GM18519 (cell line): ENCODE measurements at regions not wholly inside any gene's neighbourhood (a gene's known extent, or its start where the extent isn't known, plus 50 kb on each side); places are given as distances from the start of the nearest gene placed in this dataset.

Experiments
- ATAC-seq: cut with Tn5 transposase; IDR thresholded peaks from one replicate; pipeline ENCODE4 v1.9.1; 2021; ENCODE audit warnings: mild to moderate bottlenecking, moderate library complexity; ENCODE audit not compliant: unreplicated experiment, low FRiP score

DNA sequence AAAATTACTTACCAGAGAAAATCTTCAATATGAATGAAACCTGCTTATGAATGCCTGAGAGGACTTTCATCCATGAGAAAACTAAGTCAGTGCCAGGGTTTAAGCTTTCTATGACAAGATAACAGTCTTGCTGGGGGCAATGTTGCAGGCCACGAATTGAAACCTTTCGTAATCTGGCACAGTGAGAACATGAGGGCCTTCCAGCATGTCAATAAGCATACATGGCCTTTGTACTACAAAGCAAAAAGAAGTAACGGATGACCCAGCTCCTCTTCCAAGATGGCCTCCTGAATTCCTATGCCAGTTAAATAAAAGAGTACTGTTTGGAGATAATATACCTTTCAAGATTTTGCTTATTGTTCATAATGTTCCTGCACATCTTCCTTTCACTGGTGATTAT, 270.6 kb upstream of the PHF14 start:
- no peak for ATAC-seq

DNA sequence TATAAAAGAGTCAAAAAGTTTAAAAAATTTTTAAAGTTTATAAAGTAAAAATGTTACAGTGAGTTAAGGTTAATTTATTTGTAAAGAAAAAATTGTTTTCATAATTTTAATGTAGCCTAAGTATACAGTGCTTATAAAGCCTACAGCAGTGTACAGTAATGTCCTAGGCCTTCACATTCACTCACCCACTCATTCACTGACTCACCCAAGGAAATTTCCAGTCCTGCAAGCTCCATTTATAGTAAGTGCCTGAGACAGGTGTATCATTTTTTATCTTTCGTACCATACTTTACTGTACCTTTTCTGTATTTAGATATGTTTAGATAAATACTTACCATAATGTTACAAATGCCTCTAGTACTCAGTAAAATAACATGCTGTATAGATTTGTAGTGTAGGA, 269.7 kb upstream of the PHF14 start:
- no peak for ATAC-seq

DNA sequence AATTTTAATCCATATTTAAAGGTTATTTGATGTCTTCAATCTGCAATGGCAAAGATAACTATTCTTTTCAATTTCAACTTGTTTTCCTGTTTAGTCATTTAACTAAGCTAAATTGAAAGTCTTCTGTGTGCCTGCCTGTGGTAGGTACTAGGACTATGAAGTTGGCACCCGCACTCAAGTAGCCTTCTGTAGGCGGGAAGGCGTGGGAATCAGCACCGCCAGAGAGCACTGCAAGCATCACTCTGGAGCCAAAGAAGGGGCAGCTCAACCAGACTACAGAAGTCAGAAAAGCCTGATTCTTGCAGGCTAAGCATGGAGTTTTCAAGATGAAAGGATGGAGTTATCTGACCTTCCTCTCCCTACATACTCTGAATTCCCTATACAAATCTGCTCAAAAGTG, 269.0 kb upstream of the PHF14 start:
- no peak for ATAC-seq

DNA sequence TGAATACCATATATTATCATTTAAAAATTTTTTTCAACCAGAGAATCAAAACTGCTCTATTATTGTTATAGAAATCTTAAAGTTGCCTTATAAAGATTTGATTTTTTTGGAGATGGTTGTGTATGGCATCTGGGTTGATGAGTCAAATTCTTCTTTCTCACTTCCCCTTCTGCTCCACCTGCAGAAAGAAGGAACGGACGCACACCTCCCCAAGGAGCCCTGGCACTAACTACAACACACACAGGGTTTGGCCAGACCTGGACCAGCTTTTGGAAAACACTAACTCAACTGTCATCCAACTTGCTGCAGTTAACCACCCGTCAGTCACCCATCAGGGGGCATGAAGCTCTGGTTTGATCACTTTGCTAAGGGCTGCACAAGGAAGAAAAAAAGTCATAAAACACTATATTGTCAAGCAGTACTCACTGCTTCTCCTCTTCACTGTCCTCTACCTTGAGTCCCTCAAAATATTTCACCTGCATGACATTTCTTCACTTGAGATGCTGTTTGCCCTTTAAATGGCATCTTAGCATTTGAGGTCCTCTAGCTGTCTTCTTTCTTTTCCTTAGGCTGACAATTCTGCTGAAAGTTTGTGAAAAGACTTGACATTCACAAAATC, 266.7 kb upstream of the PHF14 start:
- ATAC-seq = peak; percentile 98

DNA sequence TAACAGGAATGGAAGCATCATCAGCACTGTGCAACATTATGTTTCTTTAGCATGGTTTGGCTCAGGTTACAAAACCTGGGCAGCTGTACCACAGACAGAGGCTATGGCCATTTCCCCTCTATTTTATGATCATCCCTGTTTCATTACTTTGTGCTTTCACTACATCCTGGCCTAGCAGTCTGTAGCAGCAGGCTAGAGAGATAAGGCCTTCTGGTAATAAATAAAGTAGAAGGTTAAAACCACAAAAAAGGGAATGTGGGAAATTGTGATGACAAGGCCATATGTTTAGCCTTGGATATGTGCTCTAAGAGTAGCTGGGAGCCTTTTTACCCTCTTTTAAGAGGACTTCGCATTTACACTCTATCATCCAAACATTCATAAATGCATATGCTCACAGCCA, 266.2 kb upstream of the PHF14 start:
- peak; percentile 10 for ATAC-seq

DNA sequence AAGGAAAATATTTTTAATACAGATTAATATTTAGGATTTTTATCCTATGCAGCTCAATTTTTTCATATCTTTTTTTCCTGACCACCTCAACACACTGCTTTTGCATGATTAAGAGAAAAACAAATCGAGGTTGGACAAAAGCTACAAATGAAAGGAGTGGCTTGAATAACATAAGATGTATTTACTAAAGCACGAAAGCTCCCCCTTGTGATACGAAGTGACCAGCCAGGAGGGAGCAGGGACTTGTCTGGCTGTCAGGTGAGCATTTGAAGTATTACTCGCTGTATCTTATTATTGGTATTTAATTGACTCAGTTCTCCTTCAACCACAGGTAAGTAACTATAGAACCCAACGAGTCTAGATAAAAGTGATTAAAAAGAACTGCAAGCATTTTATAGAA, 265.2 kb upstream of the PHF14 start:
- ATAC-seq = no peak

DNA sequence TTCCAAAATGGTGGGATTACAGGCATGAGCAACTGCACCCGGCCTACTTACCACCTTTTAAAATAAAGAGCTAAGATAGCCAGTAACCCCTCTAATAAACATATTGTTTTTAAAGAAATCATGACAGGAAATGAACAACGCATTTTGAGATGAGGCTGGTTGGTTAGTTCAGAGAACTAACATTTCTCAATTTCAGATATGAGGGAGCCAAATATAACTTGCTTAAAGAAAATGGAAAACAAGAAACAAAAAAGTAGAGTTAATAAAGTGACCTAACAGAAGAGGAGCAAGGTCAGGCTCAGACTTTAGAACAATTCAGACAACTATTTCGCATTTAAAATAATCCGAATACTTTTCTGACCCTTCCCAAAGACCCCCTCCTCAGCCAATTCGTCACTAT, 254.9 kb upstream of the PHF14 start:
- no peak for ATAC-seq

DNA sequence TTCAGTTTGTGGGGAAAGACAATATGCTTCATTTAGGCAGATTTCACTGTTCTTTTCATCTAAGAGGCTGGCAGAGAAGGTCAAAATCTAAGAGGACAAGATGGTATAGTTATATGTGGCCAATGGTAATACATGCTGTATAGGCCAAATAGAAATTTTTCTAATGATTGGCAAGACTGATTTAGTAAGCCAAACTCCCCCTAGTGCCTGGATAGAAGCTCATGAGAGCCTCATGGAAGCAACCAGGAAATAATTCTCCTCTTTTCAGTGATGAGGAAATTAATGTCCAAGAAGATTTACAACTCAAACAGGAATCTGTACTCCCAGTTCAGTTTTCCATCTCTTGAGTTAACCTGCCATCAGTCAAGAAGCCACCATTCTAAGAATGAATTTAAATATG, 253.6 kb upstream of the PHF14 start:
- no peak for ATAC-seq

DNA sequence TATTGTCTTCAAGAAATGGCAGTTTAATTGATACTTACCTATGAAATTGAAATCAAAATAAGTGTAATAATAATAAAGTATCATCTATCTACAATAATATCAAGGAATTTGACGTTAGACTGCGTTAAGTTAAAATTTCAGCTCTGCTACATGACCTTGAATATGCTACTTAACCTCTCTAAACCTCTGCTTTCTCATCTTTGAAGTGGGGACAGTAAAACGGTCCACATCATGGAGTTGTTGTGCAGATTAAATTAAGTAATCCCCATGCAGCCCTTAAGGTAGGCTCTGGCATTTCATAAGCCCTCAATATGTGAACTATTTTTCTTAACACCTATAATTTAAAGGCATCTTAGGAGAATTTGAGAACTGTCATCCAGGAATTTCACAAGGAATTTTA, 252.4 kb upstream of the PHF14 start:
- no peak for ATAC-seq

DNA sequence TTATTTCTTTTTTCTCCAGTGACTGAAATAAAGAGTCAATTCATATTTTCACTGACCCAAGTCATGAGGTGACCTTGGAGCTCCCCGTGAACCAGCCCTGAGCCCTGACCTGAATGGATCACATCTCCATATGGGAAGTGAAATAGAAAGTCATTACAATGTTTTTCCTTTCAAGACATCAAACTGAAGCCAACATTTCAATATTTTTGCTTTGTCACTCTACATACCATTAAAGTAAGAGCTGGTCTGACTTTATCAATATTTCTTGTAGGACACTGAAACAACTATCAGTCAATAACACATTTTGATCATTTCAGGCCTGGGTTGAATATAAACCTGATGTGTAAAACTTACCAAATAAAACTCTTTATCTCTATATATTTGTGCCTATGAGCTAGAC, 249.8 kb upstream of the PHF14 start:
- no peak for ATAC-seq

DNA sequence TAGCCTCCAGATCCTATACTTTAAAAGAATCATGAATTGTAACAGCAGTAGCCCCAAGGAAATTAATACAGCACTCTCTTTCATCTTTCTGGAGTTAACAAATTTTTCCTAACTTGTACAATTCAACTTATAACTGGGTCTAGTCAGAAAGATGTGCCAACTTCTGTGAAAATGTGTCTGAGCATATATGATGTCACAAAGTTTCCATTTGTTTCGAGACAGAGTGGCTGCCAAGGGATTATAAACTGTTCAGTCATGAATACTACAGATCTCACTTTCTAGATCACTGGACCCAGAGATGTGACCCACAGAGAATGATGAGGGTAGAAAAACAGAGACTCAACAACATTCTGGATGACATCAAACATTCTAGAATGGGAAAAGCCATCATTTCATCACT, 249.2 kb upstream of the PHF14 start:
- ATAC-seq = no peak

DNA sequence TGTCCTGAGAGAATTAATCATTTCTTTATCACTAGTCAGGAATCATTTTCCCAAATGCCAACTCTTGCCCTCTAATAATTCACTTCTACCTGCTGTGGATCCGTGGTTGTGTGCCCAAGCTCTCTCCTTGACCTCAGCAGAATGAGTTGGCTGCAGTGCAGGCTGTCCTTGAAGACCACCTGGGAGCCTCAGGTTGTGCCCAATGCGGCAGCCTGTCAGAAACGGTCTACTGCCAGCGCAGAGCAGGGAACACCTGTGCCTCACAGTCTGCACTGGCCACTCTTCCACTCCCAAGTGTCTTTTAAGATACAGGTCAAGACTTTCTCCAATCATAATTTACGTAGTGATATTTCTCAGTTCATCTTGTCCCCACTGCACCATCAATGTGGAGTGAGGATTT, 246.0 kb upstream of the PHF14 start:
- no peak for ATAC-seq

DNA sequence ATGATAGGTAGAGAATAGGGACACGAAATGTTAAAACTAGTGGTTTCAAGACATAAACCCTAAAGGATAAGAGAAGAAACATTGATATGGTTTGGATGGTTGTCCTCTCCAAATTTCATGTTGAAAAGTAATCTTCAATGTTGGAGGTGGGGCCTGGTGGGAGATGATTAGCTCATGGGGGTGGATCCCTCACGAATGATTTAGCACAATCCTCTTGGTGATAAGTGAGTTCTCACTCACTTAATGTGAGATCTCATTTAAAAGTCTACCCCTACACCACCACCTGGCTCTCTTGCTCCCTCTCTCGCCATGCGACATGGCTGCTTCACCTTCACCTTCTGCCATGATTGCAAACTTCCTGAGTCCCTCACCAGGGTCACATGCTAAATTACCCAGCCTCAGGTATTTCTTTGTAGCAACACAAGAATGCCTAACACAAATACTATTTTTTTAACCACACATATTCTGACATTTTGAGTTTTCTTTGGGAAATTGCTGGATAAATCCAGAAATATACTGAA, 242.4 kb upstream of the PHF14 start:
- no peak for ATAC-seq

DNA sequence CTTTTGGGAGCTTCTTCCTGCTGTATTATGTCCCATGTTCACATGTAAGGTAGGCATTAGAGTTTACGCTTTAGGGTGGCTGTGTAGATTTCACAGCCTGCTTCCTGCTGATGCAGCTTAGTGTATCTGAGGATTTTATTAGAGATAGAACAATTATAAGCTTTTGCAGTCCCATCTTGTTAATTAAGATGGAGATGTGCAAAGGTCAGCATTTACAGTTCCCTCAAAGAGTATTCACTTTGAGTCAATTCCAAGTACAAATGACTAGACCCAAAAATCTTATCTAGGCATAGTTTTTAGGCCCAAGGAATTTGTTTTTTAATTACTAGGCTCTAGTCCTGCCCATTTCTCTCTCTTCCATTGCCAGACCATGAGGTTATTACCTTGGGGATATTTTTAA, 239.9 kb upstream of the PHF14 start:
- ATAC-seq = no peak

DNA sequence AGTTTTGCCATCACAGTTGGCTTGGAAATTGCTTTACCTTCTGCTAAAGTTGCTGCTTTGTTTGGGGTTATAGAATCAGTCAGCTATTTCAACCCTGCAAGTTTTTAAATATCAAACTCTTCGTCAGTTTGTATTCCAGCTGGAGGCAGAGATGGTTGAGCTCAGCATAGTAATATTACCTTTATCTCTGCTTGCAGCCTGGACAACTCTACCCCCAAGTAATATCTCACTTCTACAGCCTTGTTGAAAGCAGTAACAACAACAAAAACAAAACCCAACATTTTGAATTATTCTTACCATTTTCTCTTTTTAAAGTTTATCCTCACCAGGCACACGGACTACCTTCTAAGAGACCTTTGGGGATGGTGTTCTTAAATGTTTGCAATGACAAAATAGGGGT, 239.1 kb upstream of the PHF14 start:
- ATAC-seq = no peak

DNA sequence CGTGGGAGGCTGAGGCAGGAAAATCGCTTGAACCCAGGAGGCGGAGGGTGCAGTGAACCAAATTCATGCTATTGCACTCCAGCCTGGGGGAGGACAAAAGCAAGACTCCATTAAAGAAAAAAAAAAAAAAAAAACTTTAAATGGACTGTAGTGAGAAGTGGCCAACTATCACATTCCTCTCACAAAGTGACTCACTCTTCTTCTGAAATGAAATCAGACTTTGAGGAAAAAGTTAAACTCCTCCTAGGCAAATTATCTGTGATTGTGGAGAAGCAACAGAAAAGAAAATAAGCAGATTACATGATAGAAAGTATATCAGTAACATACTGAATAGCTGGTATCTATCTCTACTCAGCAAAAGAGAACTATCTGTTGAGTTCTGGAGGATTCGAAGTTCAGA, 234.3 kb upstream of the PHF14 start:
- ATAC-seq = no peak

DNA sequence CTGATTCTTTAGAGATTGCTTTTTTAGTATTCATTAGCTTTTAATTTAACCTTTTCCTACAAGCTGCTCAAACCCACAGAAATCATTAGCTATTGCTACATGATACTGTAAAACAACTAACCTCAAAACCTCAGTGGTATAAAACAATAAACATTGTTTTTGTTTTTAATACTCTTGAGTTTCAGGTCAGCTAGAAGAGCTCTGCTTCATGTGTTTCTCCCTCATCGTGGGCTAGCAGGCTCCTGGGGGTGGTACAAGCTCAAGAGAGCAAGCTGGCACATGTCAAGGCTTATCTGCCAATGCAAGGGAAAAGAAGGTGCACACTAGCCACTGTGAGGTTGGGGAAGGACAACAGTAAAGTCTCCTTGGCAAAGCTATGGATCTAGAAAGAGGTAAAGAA, 232.9 kb upstream of the PHF14 start:
- ATAC-seq = no peak

DNA sequence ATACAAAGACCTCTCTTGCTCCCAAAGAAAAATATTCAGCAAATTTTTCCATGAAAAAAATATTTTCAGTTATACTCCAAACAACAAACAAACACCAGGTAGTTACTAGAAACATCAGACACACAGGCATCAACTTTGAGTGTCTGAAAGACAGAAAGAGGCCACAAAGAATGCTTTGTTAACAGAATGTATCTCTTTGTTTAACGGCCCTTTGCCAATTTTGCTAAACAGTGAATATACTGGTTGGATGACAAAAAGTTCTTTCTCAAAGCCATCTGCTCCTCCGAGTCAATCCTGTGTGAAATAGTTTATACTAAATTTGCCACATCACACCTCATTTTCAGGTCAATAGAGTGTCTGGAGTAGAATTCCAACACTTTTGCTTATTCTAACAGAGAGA, 216.7 kb upstream of the PHF14 start:
- ATAC-seq = no peak

DNA sequence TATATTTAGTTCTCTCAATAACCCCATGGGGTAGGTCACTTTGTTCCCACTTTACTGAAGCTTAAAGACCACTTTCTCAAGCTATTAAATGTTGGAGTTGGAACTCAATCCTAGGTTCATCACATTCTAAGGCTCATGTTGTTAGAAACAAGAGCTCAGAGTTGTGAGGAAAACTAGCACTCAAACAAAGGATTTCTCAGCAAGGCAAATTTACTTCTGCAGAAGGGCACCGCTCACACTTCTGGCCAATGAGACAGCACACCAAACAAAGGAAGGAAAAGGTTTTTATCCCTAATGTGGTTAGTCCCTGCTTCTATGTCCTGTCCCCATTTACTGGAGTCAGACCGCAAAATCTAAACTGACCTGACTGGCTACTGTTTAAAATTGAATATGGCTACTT, 214.6 kb upstream of the PHF14 start:
- ATAC-seq = no peak

DNA sequence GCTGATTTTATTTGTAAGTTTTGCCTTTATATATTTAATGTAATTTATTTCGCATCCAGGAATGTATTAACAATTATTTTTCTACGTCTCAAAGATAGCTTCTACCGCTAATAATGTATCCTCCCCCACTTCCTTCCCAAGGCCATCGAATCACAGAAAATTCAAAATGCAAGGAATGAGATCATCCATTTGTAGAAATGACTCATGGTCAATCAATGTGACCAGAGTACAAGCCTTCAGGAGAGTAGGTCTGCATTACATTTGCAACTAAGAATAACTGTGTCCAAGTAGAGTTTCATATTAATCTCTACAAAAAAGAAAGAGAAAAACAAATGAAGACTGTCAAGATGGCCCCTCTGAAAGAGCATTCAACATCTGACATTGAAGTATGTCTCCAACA, 205.9 kb upstream of the PHF14 start:
- ATAC-seq = no peak

DNA sequence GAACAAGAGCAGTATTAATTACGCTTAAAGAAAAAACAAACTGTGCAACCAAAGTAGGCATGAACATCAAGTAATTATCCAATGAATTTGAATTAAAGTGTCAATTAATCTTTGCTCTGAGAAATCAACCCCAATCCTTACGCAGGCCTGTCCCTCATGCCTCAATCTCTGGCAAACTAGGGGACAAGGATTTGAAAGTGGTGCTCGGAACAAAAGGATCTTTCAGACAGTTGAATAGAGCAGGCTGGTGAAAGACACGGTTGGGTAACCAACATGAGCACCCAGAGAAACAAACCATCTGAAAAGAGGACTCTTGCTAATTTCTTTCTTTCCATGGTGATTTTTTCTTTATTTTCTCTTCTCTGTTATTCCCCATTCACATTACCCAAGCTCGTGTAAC, 203.5 kb upstream of the PHF14 start:
- no peak for ATAC-seq

DNA sequence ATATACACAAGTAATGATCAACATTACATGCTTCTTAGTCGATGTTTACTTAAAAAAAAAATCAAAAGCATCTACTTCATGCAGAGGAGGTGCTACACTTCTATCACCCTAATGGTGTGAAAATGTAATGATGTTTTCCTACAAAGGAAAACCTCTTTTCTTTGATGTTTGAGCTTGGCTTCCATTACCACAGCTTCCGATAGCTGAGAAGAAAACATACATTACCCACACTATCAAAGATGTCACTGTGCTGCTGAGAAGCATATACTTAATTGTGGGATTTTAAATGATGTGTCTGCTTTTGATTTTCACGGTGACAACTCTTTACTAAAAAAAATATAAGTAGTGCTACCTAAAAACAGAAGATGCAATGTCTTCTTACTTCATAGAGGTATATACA, 200.2 kb upstream of the PHF14 start:
- no peak for ATAC-seq
